NCI-H2196 treated with DMSO at 0.1 percent for 48 hours (cell line): ENCODE measurements at regions not wholly inside any gene's neighbourhood (a gene's known extent, or its start where the extent isn't known, plus 50 kb on each side); places are given as distances from the start of the nearest gene placed in this dataset.

Experiments
- DNase-seq: peaks from one replicate; lab custom pipeline; 2025; ENCODE audit not compliant: unreplicated experiment; lab: John Stamatoyannopoulos, UW

DNA sequence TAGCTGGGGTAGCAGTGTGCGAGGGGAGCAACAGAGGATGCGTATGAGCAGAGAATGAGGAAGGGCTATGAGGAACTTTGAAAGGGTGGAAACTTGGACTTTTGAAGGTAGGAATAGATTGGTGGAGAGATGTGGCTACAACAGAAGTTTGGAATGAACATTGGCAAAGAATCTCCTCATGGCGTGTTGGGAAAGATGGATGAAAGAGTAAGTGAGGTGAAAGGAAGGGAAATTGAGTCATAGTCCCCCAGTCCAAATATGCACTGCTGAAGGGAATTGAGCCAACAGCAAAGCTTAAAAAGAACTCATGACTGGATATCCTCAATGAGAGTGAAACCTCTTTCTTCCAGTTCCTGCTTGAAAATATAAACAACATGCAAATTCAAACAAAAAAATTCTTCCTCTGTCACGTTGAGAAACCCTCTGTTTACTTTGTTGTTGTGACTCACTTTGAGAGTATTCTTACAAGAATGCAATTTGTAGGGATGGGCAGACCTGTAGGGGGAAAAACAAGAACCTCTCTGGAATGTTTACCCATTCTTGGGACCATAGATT lies 313.2 kb upstream of the KCNJ16 start:
- DNase-seq, result no peak

GRCh38 chr17:69762359-69762758 lies 312.7 kb upstream of the KCNJ16 start:
- no peak for DNase-seq

DNA sequence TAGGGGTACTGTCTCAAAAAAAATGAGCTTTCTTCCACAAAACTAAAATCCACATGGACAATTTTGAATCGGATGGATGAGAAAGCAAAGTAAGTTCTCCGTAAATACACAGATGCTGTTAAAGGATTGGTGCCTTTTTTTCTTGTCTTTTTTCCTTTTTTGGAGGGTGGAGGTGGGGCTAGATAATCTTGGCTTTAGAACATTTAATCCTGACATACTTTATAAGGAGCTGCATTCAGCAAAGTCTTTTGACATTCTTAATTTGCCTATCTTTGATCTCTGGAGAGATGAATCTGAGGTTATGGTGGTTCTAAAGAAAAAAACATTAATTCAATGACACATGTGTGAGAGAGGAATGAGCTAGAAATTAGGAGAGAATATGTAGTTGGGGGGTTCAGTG lies 312.3 kb upstream of the KCNJ16 start:
- DNase-seq, result no peak

- no peak for DNase-seq
These were observed 311.5 kb upstream of the KCNJ16 start for GRCh38 chr17:69763503-69763902.

DNA sequence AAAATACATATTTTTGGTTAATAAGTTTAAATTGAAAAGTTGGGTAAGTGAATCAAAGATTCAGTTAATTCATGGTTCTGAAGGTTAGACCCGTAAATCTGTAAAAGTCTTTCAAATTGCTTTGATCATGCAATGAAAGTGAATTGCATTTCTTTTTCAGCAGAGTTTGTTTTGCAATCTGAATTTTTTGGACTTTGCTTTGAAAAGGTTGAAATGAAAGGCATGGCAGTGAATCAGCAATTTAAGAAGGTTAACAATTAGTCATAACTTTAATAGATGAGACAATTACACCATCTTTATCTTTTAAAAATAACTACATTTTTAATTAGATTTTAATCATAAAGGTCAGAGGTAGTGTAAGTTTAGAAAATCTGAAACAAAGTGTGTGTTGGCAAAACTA lies 310.9 kb upstream of the KCNJ16 start:
- DNase-seq, result no peak

DNA sequence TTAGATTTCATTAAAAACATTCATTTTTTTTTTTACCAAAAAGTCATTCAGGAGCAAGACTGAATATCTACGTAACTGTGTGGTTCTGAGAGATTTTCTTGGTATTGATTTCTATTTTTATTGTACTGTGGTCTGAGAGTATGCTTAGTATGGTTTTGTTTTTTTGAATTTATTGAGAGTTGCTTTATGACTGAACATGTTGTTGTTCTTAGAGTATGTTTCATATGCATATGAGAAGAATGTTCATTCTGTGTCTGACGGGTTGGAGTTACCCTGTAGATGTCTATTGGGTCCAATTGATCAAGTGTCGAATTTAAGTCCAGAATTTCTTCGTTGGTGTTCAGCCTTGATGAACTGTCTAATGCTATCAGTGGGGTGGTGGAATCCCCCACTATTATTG lies 306.0 kb upstream of the KCNJ16 start:
- DNase-seq, result no peak

DNA sequence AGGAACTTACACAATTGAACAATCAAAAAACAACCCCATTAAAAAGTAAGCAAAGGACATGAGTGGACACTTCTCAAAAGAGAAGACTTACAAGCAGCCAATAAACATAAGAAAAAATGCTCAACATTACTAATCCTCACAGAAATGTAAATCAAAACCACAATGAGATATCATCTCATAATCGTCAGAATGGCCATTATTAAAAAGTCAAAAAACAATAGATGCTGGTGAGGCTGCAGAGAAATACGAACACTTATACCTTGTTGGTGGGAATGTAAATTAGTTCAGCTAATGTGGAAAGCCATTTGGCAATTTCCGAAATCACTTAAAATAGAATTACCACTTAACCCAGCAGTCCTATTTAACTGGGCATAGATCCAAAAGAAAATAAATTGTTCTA lies 301.9 kb upstream of the KCNJ16 start:
- DNase-seq, result no peak

DNA sequence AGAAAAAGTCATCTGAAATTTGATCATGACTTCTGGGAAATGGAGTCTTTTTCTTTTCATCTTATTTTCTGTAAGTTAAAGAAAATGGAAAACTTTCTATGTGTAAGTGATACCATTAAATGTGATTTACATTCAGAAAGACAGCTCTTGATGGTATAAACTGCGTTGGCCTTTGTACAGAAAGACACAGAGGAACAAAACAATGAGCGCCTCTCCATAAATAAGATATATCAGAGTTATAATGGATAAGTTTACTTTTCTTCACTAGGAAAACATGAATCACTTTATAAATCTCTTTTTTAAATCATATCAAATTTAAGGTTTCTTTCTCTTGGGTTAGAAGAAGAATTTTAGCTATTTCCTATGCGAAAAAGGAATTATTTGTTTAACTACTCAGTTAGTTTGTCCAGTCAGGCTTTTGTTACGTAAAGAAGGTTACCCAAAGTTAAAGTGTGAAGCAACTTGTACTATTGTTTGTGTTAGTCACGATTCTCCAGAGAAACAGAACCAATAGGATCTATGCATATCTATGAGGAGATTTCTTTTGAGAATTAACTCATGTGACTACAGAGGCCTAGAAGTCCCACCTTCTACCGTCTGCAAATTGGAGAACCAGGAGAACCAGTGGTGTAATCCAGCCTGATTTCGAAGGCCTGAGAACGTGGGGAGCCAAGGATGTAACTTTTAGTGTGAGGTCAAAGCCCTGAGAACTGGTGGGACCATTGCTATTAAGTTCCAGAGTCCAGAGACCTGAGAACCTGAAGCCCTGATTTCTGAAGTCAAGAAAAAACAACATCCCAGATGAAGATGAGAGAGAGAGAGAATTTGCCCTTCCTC lies 295.4 kb upstream of the KCNJ16 start:
- no peak for DNase-seq

DNA sequence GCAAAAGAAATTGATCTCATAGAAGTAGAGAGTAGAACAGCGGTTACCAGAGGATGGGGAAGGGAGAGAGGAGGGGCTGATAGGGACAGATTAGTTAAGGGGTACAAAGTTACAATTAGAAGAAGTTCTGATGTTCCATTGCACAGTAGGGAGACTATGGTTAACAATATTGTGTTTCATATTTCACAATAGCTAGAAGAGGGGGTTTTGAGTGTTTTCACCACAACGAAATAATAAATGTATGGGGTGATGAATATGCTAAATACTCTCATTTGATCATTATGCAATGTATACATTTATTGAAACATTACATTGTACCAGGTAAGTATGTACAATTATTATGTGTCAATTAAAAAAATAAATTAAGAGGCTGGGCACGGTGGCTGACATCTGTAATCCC lies 291.2 kb upstream of the KCNJ16 start:
- DNase-seq, result no peak

GRCh38 chr17:69788957-69789356 lies 286.1 kb upstream of the KCNJ16 start:
- DNase-seq, result no peak

GRCh38 chr17:69796078-69796477 lies 278.9 kb upstream of the KCNJ16 start:
- DNase-seq, result no peak

DNA sequence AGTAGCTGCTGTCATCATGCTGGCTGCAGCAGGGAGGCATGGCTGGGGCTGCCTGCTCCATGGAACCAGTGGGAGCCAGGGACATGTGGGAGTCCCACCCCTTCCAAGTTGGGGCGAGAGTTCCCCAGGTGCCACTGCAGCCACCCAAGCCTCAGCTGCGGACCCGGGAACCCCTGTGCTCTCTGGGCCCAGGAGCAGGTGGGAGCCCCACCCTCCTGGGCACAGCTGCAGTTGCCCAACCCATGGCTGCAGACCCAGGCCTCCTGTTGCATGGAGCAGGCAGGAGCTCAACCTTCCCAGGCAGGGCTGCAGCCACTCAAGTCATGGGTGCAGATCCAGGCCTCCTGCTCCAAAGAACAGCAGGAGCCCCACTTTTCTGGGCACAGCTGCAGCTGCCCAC lies 274.2 kb upstream of the KCNJ16 start:
- DNase-seq, result no peak

DNA sequence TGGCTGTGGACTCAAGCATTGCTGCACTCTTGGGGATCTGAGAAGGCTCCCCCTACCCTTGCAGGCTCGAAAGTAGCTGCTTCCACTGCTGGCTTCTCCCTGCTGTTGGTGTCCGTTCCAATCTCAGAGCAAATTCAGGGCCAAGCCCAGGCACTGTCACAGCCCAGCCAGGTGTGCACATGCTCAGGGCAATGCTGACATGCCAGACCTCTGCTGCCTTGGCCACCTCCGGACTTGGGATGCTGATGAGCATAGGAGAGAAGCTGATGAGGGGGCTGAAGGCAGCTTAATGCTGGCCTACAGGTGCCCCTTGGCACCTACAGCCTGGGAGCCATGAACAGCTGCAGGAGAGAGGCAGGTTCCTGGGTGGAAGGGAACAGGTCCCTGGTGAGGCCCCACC lies 273.7 kb upstream of the KCNJ16 start:
- no peak for DNase-seq

DNA sequence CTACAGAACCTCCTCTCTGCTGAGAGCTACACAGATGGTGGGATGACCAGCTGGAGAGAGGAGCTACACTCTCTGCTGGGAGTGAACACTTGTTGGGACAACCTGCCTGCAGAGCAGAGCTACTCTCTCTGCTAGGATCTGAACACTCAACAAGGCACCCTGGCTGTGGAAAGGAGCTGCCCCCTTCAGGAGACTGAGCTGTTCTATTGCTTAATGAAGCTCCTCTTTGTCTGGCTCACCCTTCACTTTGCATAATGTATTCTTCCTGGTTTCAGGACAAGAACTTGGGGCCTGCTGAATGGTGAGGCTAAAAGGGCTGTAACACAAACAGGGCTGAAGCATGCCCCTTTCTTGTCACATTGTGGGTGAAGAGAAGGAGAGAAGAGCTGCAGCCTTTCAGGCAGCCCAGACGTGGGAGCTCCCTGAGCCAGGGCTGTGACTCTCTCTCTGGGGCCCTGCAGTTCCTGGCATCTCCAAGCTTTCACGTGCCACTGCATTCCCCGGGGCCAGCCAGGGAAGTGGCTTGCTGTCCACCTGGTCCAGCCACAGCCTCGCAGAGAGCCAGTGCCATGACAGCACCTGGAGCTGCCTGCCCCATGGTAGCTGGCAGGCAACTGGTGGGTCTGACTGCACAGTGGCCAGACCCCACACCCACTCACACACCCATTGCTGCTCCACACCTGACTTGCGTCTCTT lies 272.8 kb upstream of the KCNJ16 start:
- no peak for DNase-seq

DNA sequence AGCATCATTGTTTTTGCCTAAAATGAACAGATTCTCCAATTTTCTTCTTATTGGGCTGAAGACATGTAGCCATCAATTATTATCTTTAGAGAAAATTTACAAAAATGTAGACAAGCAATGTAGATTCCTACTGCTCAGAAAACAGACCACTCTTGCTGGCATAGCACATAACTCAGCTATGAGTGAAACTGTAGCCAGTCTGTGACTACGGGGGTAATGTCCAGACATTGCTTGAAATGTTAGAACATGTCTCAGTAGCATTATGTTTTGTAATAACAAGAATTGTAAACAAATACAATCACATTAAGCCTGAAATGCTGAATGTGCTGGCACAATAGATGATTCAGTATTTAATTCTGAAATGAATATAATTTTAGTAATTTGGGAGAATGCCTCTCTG lies 265.7 kb upstream of the KCNJ16 start:
- DNase-seq, result no peak

DNA sequence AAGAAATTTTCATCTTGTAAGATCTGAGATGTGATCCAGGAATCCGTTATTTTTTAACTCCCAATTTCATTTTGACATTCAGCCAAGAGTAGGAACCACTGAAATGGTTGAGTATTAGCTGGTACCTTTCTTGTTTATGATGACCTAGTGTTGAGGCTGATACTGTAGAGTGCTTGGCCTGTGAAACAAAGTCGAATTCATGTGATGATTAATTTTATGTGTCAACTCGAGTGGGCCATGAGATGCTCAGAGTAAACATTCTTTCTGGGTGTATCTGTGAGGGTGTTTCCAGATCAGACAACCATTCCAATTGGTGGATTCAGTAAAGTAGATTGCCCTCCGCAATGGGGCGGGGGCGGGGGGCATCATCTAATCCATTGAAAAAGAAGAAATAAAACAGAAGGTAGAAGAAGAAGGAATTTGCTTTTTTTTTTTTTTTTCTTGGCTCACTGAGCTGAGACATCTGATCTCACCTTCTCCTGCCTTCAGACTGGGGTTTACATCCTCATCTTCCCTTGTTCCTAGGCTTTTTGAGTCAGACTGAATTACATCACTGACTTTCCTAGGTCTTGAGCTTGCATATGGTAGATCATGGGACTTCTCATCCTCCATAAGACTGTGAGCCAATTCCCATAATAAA lies 264.6 kb upstream of the KCNJ16 start:
- DNase-seq, result no peak

- no peak for DNase-seq
These were observed 262.7 kb upstream of the KCNJ16 start for GRCh38 chr17:69812240-69812837.

DNA sequence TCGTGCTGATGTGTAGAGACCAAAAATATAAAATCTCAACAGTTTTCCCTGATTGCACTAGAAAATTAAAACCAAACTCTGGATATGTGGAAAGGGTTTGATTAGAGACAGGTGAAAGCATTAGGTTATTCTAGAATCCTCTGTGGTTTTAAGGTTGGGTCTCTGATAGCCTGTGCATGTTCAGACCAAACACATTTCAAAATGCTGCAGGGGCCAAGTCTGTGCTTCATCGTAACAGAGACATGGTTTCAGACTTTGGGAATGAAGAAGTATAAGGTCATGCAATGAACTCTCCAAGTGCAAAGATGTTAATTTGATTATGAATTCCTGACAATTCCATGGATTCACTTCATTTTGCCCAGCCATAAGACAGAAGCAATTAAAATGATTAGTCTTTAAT lies 261.0 kb upstream of the KCNJ16 start:
- no peak for DNase-seq

DNA sequence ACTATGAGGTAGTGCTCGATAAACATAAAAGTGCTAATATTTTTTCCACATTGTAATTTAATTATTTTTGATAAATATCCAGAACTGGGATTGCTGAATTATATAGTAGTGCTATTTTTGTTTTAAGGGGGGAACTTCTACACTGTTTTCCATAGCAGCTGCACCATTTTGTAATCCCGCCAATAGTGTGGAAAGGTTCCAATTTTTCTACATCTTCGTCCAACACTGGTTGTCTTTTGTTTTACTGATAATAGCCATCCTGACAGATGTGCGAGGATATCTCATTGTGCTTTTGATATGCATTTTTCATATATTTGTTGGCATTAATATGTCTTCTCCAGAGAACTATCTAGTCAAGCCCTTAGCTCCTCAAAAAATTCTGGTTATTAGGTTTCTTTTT lies 259.6 kb upstream of the KCNJ16 start:
- DNase-seq, result no peak

DNA sequence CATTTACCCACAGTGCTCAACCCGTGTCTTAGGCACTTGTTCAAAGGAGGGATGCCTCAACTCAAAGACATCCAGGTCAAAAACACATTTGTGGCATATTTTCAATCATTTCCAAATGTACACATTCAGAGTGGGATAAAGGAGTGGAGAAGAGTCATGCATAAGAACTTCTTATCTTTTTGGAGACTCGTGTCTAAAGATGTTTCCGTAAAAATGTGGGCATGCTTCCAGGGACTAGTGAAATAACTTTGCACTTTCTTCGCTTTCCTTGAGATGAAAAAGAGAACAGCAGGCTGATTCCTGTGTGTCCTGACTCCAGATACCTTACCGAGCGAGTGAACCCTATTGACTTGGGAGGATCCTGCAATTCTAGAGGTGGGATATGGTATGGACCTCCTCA lies 256.6 kb upstream of the KCNJ16 start:
- no peak for DNase-seq

GRCh38 chr17:69819316-69820087 lies 255.5 kb upstream of the KCNJ16 start:
- no peak for DNase-seq
